ENCODE measurements at regions not wholly inside any gene's neighbourhood (a gene's known extent, or its start where the extent isn't known, plus 50 kb on each side); places are given as distances from the start of the nearest gene placed in this dataset.

GRCh38 chr7:84474436-84474835 is 279.8 kb upstream of the SEMA3A start (continued):
- TF ChIP-seq CREB1 (CRISPR knock-in tag; IDR thresholded peaks at IDR 0.05; ENCODE audit: low read depth) = no peak
- TF ChIP-seq ZNF331 (CRISPR knock-in tag; IDR thresholded peaks at IDR 0.05; ENCODE audit: low read depth) = no peak
- TF ChIP-seq POLR2AphosphoS5 (IDR thresholded peaks at IDR 0.05; ENCODE audit: low read depth) = no peak
- TF ChIP-seq NANOG (IDR thresholded peaks at IDR 0.05; ENCODE audit: borderline replicate concordance) = no peak
- no peak for TF ChIP-seq ZNF114 (CRISPR knock-in tag; IDR thresholded peaks at IDR 0.05)
- no peak for TF ChIP-seq JUNB (IDR thresholded peaks at IDR 0.05; ENCODE audit: unreplicated experiment)

- DNase-seq (ENCODE audit: low spot score) (no peak), ATAC-seq (no peak)
- Histone ChIP-seq H3K4me3 (no peak overlapping the region), H3K27ac (ENCODE audit: low read depth) (no peak overlapping the region), H3K9me2 (ENCODE audit: insufficient read depth) (no peaks in the 10 kb centered on the region), H3K79me2 (replicated peaks; ENCODE audit: insufficient read depth) (no peaks in the 10 kb centered on the region), H3K36me3 (ENCODE audit: insufficient read depth) (no peaks in the 10 kb centered on the region), H3F3A (replicated peaks; ENCODE audit: low read depth) (no peaks in the 10 kb centered on the region), H3K4me2 (no peak overlapping the region), H3K27me3 (ENCODE audit: insufficient read depth) (no peaks in the 10 kb centered on the region), H4K20me1 (replicated peaks; ENCODE audit: insufficient read depth) (no peaks in the 10 kb centered on the region), H3K4me1 (ENCODE audit: insufficient read depth) (no peaks in the 10 kb centered on the region), H2AFZ (no peak overlapping the region)
- no peak for TF ChIP-seq JUNB (IDR thresholded peaks at IDR 0.05; ENCODE audit: unreplicated experiment)
- TF ChIP-seq POLR2AphosphoS5 (IDR thresholded peaks at IDR 0.05; ENCODE audit: low read depth) = no peak
- no peak for TF ChIP-seq ZNF331 (CRISPR knock-in tag; IDR thresholded peaks at IDR 0.05; ENCODE audit: low read depth)
- no peak for TF ChIP-seq CTCF (conservative IDR thresholded peaks at IDR 0.05; ENCODE audit: low read depth in 2 of 2)
- TF ChIP-seq STAT1 (IDR thresholded peaks at IDR 0.05; ENCODE audit: unreplicated experiment) = no peak
- TF ChIP-seq ETS1 (IDR thresholded peaks at IDR 0.05) = no peak
- TF ChIP-seq REST (IDR thresholded peaks at IDR 0.05; ENCODE audit: unreplicated experiment) = no peak
- TF ChIP-seq CREB1 (CRISPR knock-in tag; IDR thresholded peaks at IDR 0.05; ENCODE audit: low read depth) = no peak
- TF ChIP-seq ZNF462 (CRISPR knock-in tag; IDR thresholded peaks at IDR 0.05) = no peak
- no peak for TF ChIP-seq ZNF114 (CRISPR knock-in tag; IDR thresholded peaks at IDR 0.05)
- TF ChIP-seq NANOG (IDR thresholded peaks at IDR 0.05; ENCODE audit: borderline replicate concordance) = no peak
- TF ChIP-seq EZH2 (IDR thresholded peaks at IDR 0.05; ENCODE audit: low read depth, unreplicated experiment) = no peak
- TF ChIP-seq EZH2phosphoT487 (IDR thresholded peaks at IDR 0.05; ENCODE audit: unreplicated experiment) = no peak
- peaks cover 10% of the 10 kb centered on the region for H3K4me1 Mint-ChIP-seq
- no peak overlapping the region for H3K4me3 Mint-ChIP-seq
- no peaks in the 10 kb centered on the region for H3K9me3 Mint-ChIP-seq
- H3K27me3 Mint-ChIP-seq (ENCODE audit: insufficient read depth, low read depth, poor library complexity) = no peaks in the 10 kb centered on the region
- H3K27ac Mint-ChIP-seq = no peak overlapping the region
- no peaks in the 10 kb centered on the region; the same call in 2 of the 3 replicates for H3K36me3 Mint-ChIP-seq (ENCODE audit: low read depth)
These were observed 277.0 kb upstream of the SEMA3A start for GRCh38 chr7:84471576-84471975.

All from GM23338 (cell line).